GM21825 (cell line): ENCODE measurements at regions not wholly inside any gene's neighbourhood (a gene's known extent, or its start where the extent isn't known, plus 50 kb on each side); places are given as distances from the start of the nearest gene placed in this dataset.
"Not testable (repeated sequence)": the region's sequence is repeated elsewhere in the genome, so short reads cannot be mapped to it uniquely, and the experiment has no call there.

Experiments used
- ATAC-seq: cut with Tn5 transposase; IDR thresholded peaks from one replicate; pipeline ENCODE4 v1.9.1; 2021; ENCODE audit warnings: mild to moderate bottlenecking, moderate library complexity; ENCODE audit not compliant: unreplicated experiment

GRCh38 chr16:88262858-88263563 lies 119.7 kb upstream of the ZNF469 start:
- ATAC-seq: not testable (repeated sequence)

DNA sequence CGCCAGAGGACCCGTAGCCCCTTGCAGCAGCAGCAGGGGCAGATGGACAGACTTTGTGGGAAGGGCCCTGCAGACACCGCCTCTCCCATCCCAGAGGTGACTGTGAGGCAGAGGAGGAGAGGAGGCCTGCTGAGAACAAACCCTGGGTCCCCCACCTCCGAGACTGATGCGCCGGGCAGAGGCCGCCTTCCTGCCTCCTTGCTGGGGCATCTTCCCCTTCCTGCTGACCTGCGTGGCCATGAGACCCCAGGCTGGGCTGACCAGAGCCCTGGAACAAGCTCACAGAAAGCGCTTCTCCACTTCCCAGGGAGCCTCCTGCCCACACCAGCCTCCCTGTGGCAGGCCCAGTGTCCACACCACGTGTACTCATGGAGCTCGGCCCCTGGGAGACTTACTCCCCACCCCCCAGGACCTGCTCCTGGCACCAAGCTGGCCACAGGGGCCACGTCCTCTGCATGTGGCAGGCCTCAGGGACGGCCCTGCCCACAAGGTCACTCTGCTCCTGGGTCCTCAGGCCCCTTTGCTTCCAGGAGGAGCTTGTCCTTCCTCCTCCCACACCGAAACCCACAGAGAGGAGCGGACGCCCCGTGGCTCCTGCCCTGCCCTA lies 119.0 kb upstream of the ZNF469 start:
- not testable (repeated sequence) for ATAC-seq

- ATAC-seq: peak; percentile 56
Observed at GRCh38 chr16:88264641-88265285, 118.0 kb upstream of the ZNF469 start.

- ATAC-seq: peak; percentile 18
Observed at GRCh38 chr16:88265286-88265938, 117.3 kb upstream of the ZNF469 start.

GRCh38 chr16:88266036-88266435 lies 116.7 kb upstream of the ZNF469 start:
- ATAC-seq: not testable (repeated sequence)

GRCh38 chr16:88266935-88267551 lies 115.7 kb upstream of the ZNF469 start:
- not testable (repeated sequence) for ATAC-seq

GRCh38 chr16:88268186-88268970 lies 114.4 kb upstream of the ZNF469 start:
- not testable (repeated sequence) for ATAC-seq

DNA sequence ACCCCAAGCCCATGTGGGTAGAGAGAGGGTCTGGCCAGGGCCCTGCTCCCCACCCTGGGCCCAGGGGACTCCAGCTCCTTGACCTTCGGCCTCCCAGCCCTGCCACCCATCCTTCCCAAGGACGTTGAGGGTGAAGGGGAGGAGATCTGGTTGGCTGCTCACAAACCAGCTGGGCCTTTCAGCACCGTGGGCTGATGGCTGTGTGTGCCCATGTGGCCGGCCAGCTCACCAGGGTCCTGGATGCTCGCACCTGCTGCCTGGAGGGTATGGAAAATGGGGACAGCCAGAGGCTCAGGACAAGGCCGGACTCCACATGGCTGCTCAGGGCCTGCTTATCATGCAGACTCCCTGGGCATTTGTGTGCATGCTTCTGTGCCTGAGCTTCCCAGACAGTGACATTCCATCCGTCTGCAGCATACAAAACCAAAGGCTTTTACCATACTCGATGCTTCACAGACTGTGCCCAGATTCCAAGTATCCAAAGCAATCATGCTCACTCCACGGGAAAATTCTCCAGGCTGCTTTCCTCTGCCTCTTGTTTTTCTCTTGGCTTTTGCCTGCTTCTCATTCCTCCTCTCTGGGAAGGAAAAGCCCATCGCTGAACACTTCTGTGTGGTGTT lies 112.5 kb upstream of the ZNF469 start:
- not testable (repeated sequence) for ATAC-seq

GRCh38 chr16:88271296-88271695 lies 111.5 kb upstream of the ZNF469 start:
- not testable (repeated sequence) for ATAC-seq

DNA sequence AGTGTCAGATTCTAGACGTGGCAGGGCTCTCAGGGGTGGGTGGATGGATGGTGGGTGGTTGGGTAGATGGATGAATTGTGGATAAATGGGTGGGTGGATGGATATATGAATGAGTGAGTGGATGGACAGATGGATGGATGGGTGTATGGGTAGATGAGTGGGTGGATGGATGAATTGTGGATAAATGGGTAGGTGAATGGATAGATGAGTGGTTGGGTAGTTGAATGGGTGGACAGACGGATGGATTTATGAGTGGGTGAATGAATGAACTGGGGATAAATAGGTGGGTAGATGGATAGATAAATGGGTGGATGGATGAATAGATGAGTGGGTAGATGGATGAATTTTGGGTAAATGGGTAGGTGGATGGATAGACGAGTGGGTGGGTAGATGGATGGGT lies 111.0 kb upstream of the ZNF469 start:
- not testable (repeated sequence) for ATAC-seq

DNA sequence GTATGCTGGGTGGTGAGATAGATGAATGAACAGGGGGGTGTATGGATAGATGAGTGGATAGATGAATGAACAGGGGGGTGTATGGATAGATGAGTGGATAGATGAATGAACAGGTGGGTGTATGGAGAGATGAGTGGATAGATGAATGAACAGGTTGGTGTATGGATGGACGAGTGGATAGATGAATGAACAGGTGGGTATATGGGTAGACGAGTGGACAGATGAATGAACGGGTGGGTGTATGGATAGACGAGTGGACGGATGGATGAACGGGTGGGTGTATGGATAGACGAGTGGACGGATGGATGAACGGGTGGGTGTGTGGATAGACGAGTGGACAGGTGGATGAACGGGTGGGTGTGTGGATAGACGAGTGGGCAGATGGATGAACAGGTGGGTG lies 110.3 kb upstream of the ZNF469 start:
- not testable (repeated sequence) for ATAC-seq

- not testable (repeated sequence) for ATAC-seq
Observed at GRCh38 chr16:88274126-88274750, 108.5 kb upstream of the ZNF469 start.

- no peak for ATAC-seq
Observed at GRCh38 chr16:88274847-88275246, 107.9 kb upstream of the ZNF469 start.

DNA sequence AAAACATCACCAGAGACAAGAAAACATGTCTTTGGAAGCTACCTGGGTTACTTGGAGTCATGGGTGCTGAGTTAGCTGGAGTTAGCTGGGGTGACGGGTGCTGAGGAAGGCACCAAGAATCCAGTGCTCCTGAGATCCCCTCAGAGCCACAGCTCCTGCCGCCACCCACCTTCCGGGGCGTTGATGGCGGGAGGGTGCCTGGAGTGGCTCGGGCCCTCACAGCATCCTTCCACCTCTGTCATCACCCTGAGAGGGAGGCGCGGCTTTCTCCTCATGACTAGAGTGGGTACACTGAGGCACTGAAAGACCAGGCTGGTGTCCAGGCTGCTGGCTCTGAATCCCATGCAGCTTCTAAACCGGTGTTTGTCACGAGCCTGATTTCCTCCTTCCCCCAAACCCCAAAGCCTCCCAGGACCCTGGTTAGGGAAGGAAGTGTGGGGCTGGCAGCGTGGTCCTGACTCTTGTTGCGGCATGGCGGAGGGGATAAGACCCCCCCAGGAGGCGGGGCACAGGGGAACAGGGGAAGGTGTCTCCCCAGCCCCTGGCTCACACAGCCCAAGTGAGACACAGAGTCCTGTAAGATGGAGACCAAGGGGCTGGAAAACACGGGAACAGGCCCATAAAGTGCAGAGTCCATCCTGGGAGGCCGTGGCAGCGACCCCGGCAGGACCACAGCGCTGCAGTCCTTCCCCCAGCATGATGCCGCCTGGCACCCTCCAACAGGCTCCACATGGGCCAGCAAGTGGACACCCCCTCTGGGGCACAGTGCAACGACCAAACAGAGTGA lies 107.2 kb upstream of the ZNF469 start:
- ATAC-seq: not testable (repeated sequence)

- not testable (repeated sequence) for ATAC-seq
Observed at GRCh38 chr16:88276123-88276588, 106.6 kb upstream of the ZNF469 start.

DNA sequence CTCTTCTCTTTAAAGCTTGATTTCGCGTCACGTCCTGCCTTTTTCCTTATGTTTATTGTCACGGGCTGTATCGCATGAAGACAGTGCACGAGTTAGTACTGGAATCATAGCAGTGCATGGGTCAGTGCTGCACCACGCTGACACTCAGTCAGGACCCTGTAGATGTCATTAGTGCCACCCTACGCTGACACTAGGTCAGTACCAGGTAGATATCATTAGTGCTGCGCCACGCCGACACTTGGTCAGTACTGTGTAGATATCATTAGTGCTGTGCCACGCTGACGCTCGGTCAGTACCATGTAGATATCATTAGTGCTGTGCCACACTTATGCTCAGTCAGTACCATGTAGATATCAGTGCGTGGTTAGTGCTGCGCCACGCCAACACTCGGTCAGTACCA lies 106.2 kb upstream of the ZNF469 start:
- ATAC-seq: no peak

DNA sequence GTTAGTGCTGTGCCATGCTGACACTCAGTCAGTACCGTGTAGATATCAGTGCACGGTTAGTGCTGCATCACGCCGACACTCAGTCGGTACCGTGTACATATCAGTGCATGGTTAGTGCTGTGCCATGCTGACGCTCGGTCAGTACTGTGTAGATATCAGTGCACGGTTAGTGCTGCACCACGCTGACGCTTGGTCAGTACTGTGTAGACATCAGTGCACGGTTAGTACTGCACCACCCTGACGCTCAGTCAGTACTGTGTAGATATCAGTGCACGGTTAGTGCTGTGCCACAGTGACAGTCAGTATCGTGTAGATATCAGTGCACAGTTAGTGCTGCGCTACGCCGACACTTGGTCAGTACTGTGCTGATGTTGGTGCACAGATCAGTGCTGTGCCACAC lies 102.8 kb upstream of the ZNF469 start:
- ATAC-seq: no peak

GRCh38 chr16:88281858-88282563 lies 100.7 kb upstream of the ZNF469 start:
- no peak for ATAC-seq
